ENCODE measurements at regions not wholly inside any gene's neighbourhood (a gene's known extent, or its start where the extent isn't known, plus 50 kb on each side); places are given as distances from the start of the nearest gene placed in this dataset.

DNA sequence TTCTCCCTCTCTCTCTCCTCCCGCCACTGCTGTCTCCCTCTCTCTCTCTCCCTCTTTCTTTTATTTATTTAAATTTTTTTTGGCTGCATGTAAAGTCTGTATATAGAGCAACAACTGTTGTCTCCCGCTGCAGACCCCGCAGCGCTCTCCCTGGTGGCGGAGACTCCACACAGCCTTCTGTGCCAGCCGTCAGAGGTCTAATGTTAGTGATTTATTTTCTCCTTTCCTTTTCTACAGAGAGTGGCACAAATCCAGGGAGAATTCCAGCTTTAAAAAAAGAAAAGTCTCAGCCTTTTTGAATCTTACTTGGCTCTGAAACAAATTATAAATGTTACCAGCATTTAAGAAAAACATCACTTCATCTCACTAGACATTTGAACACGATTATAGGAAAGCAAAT, 106.2 kb downstream of the FAM9B start:
- no peak for TF ChIP-seq POLR2A (IDR thresholded peaks at IDR 0.05)
- TF ChIP-seq, protein P1, sequence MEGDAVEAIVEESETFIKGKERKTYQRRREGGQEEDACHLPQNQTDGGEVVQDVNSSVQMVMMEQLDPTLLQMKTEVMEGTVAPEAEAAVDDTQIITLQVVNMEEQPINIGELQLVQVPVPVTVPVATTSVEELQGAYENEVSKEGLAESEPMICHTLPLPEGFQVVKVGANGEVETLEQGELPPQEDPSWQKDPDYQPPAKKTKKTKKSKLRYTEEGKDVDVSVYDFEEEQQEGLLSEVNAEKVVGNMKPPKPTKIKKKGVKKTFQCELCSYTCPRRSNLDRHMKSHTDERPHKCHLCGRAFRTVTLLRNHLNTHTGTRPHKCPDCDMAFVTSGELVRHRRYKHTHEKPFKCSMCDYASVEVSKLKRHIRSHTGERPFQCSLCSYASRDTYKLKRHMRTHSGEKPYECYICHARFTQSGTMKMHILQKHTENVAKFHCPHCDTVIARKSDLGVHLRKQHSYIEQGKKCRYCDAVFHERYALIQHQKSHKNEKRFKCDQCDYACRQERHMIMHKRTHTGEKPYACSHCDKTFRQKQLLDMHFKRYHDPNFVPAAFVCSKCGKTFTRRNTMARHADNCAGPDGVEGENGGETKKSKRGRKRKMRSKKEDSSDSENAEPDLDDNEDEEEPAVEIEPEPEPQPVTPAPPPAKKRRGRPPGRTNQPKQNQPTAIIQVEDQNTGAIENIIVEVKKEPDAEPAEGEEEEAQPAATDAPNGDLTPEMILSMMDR (IDR thresholded peaks at IDR 0.05): no peak

Data from Peyer's patch (tissue), 4 donors.